Kidney (tissue), 13 donors: ENCODE measurements at regions not wholly inside any gene's neighbourhood (a gene's known extent, or its start where the extent isn't known, plus 50 kb on each side); places are given as distances from the start of the nearest gene placed in this dataset.

ENCODE experiments used
- DNase-seq, 5 donors: peaks; one replicate each; pipeline ENCODE4 v3.0.0-alpha.2; 2013 to 2020
- FAIRE-seq: peaks from 2 replicates; lab custom pipeline; 2012; peaks lifted over from hg19 to GRCh38; lab: Jason Lieb, UNC
- H3K27ac ChIP-seq, 2 donors: one replicate each; pipeline ENCODE4 v1.7.0; 2013; ENCODE audit warnings: low read depth in 2 of 2, low read length in 2 of 2, inconsistent platforms in 1 of 2
- H3K27me3 ChIP-seq: one replicate; pipeline ENCODE4 v1.7.1; 2013; ENCODE audit warnings: low read length, inconsistent platforms; ENCODE audit not compliant: control insufficient read depth, insufficient read depth
- H3K36me3 ChIP-seq, 3 donors: one replicate each; pipeline versions ENCODE4 v1.7.0 to v1.7.1; 2013; ENCODE audit warnings: low read length in 3 of 3, control low read depth in 1 of 3, inconsistent platforms in 1 of 3; ENCODE audit not compliant: insufficient read depth in 3 of 3, control insufficient read depth in 2 of 3
- H3K4me1 ChIP-seq, 3 donors: one replicate each; pipeline versions ENCODE4 v1.7.0 to v1.7.1; 2013; ENCODE audit warnings: low read length in 3 of 3, inconsistent platforms in 1 of 3, low read depth in 1 of 3; ENCODE audit not compliant: control insufficient read depth in 2 of 3, insufficient read depth in 2 of 3
- H3K4me3 ChIP-seq, 3 donors: one replicate each; pipeline versions ENCODE4 v1.7.0 to v1.8.1; 2013; ENCODE audit warnings: low read length in 3 of 3, control low read depth in 1 of 3, inconsistent platforms in 1 of 3
- H3K9ac ChIP-seq, 3 donors: one replicate each; pipeline versions ENCODE4 v1.7.0 to v1.7.1; 2013; ENCODE audit warnings: low read length in 3 of 3, control low read depth in 1 of 3, inconsistent platforms in 1 of 3
- H3K9me3 ChIP-seq, 3 donors: one replicate each; pipeline versions ENCODE4 v1.7.0 to v1.7.1; 2013; ENCODE audit warnings: low read length in 3 of 3, control low read depth in 1 of 3, inconsistent platforms in 1 of 3; ENCODE audit not compliant: control insufficient read depth in 2 of 3, insufficient read depth in 1 of 3
- intact Hi-C: fragments of 100-400 bp; cut with DNase I; formaldehyde crosslinking; loops from one replicate; pipeline ENCODE4 v1.11.1; 2022
- TF ChIP-seq, protein P1 (sequence below): IDR thresholded peaks from 3 replicates; pipeline ENCODE4 v1.5.1; 2012; ENCODE audit warnings: mild to moderate bottlenecking, moderate library complexity, borderline replicate concordance; ENCODE audit not compliant: insufficient read depth; ENCODE audit errors: extremely low read depth
- donor health status: control.
- donor health status: control.
- donor health status: control.
- donor health status: control.
- donor health status: control.
- donor health status: DM: yes; HTN: yes; CAD: no.
- donor health status: Normal renal cell carcinoma (clear cell type).

DNA sequence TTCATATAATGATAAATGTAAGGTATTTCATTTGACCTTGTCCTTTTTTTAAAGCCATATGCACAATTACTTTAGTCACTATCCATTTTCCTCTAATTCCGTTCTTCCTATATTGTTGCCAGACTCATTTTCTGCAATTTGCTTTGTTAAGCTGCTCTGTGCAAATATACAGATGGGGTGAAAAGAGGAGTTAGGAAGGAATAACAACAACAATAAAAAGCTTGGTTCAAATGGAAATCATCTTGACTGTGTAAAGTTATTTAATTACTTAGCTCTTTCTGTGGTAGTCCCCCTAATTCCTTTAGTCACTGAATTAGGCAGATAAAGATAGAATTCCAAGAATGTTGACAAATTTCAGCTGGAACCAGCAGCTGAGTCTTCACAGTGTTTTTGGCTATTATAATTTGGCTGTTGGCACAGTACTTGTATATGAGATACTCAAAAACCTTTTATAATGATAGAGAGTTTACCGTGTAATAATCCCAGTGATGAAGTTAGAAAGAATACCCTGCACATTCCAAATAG lies 838.0 kb downstream of the RPS29 start:
- H3K36me3 ChIP-seq = no peaks in the 10 kb centered on the region
- peak in 2 of 5 donors; percentile 30 to 55 for DNase-seq
- no peak overlapping the region for H3K4me3 ChIP-seq
- H3K9me3 ChIP-seq = no peaks in the 10 kb centered on the region
- H3K9ac ChIP-seq = no peak overlapping the region
- no peaks in the 10 kb centered on the region for H3K4me1 ChIP-seq
- no peaks in the 10 kb centered on the region for H3K27me3 ChIP-seq
- intact Hi-C loops = no loop called here
- TF ChIP-seq, protein P1, sequence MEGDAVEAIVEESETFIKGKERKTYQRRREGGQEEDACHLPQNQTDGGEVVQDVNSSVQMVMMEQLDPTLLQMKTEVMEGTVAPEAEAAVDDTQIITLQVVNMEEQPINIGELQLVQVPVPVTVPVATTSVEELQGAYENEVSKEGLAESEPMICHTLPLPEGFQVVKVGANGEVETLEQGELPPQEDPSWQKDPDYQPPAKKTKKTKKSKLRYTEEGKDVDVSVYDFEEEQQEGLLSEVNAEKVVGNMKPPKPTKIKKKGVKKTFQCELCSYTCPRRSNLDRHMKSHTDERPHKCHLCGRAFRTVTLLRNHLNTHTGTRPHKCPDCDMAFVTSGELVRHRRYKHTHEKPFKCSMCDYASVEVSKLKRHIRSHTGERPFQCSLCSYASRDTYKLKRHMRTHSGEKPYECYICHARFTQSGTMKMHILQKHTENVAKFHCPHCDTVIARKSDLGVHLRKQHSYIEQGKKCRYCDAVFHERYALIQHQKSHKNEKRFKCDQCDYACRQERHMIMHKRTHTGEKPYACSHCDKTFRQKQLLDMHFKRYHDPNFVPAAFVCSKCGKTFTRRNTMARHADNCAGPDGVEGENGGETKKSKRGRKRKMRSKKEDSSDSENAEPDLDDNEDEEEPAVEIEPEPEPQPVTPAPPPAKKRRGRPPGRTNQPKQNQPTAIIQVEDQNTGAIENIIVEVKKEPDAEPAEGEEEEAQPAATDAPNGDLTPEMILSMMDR = no peak
- FAIRE-seq = no peak
- H3K27ac ChIP-seq = no peak overlapping the region

DNA sequence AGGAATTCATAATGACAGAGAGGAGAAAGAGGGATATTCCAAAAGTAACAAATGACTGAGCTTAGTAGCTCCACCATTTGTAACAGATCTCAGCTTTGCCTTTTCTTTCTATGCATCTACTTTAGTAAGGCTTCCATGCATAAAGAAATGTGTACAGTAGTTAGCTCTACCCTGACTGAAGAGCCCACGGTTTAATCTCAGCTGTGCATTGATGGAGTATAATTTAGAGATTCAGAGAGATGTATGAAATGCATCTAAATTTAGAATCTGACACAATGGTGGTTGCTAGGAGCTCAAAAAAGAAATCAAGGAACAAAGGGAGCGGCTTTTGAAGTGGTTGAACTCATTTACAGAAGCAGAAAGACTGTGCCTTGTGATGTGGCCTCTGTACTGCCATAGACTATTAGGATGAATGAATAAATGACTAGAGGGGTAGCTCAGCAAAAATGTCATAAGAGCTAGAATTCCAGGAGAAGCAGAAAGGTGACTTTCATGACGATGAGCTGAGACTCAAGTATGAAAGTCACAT lies 838.6 kb downstream of the RPS29 start:
- TF ChIP-seq, protein P1 = no peak
- no peaks in the 10 kb centered on the region for H3K36me3 ChIP-seq
- no peak overlapping the region for H3K27ac ChIP-seq
- no peaks in the 10 kb centered on the region for H3K4me1 ChIP-seq
- intact Hi-C loops = no loop called here
- FAIRE-seq = no peak
- no peak overlapping the region for H3K4me3 ChIP-seq
- H3K9me3 ChIP-seq = no peaks in the 10 kb centered on the region
- no peak for DNase-seq
- H3K27me3 ChIP-seq = no peaks in the 10 kb centered on the region
- no peak overlapping the region for H3K9ac ChIP-seq

DNA sequence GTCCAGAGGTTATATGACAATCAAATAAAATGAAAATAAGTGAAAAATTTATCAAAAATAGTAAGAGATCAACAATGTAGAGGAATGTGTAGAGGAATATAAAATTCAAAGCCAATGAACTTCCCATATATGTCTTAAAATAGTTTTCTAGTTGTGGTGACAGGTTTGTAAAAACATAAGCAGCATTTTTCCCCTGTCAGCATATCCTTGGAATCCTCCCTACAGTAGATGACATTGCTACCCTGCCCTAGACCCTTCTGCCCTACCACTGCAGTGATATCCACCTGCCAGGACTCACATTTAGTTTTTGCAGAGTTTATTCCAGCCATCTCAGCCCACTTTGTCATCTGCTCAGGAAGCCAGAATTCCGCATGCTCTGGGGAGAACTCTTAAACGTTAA lies 842.0 kb downstream of the RPS29 start:
- Histone ChIP-seq H3K9me3 (no peaks in the 10 kb centered on the region), H3K4me1 (no peaks in the 10 kb centered on the region), H3K27me3 (no peaks in the 10 kb centered on the region), H3K36me3 (no peaks in the 10 kb centered on the region), H3K27ac (no peak overlapping the region), H3K9ac (no peak overlapping the region), H3K4me3 (no peak overlapping the region)
- intact Hi-C loops = no loop called here
- FAIRE-seq (no peak), DNase-seq (no peak)
- TF ChIP-seq, protein P1 = no peak
